ENCODE measurements at regions not wholly inside any gene's neighbourhood (a gene's known extent, or its start where the extent isn't known, plus 50 kb on each side); places are given as distances from the start of the nearest gene placed in this dataset.
"Not testable (repeated sequence)": the region's sequence is repeated elsewhere in the genome, so short reads cannot be mapped to it uniquely, and the experiment has no call there.

- H3K9me3 ChIP-seq (ENCODE audit: control insufficient read depth in 1 of 2, low read length in 2 of 2); intact Hi-C loops (cut with micrococcal nuclease); H3K4me3 ChIP-seq (ENCODE audit: low read length in 2 of 2); H3K36me3 ChIP-seq (ENCODE audit: insufficient read depth, low read length); CTCF ChIA-PET (ENCODE audit: partially characterized antibody); H3K4me1 ChIP-seq (ENCODE audit: insufficient read depth, low read length); H3K4me3 Mint-ChIP-seq; POLR2A ChIA-PET (ENCODE audit: partially characterized antibody); H3K36me3 Mint-ChIP-seq; H3K27me3 ChIP-seq (ENCODE audit: insufficient read depth, low read length); DNase-seq; H3K27me3 Mint-ChIP-seq; H3K27ac ChIP-seq (ENCODE audit: low read depth, low read length); H3K4me1 Mint-ChIP-seq; H3K27ac Mint-ChIP-seq: not testable (repeated sequence)
- H3K9me3 Mint-ChIP-seq = peaks cover 0 to 21% (median 7%) of the 10 kb centered on the region in 8 donors
These were observed 446.0 kb upstream of the ADAMTS9 start for GRCh38 chr3:65133752-65134151.

DNA sequence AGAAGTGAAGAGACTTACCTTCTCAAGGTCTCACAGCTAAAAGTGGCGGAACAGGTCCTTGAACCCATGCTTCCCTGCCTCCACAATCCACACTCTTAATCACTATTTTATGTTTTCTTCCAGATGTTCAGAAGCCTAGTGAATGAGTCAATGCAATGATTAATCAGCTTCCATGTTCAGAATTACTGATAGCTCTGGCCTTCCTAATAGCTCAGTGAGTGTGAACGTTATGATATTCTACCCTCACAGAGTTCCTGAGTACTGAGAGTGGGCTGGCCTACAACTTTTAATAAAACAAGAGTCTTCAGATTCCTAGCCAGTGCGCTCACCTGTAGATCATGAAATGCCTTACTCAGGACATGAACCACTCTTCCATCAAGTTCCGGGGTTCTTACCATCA lies 443.0 kb upstream of the ADAMTS9 start:
- DNase-seq = no peak

GRCh38 chr3:65128346-65128745 lies 440.5 kb upstream of the ADAMTS9 start:
- H3K36me3 ChIP-seq (ENCODE audit: insufficient read depth, low read length) = no peaks in the 10 kb centered on the region
- Mint-ChIP-seq H3K36me3 (no peaks in the 10 kb centered on the region), H3K27ac (no peak overlapping the region), H3K9me3 (peaks cover 0 to 24% (median 6%) of the 10 kb centered on the region in 8 donors), H3K27me3 (no peaks in the 10 kb centered on the region), H3K4me3 (no peak overlapping the region), H3K4me1 (no peaks in the 10 kb centered on the region)
- no peaks in the 10 kb centered on the region for H3K4me1 ChIP-seq (ENCODE audit: insufficient read depth, low read length)
- no peaks in the 10 kb centered on the region for H3K27me3 ChIP-seq (ENCODE audit: insufficient read depth, low read length)
- ChIA-PET POLR2A (ENCODE audit: partially characterized antibody) (no interaction called here), CTCF (ENCODE audit: partially characterized antibody) (no interaction called here)
- H3K9me3 ChIP-seq (ENCODE audit: control insufficient read depth in 1 of 2, low read length in 2 of 2) = no peaks in the 10 kb centered on the region
- DNase-seq = no peak
- H3K4me3 ChIP-seq (ENCODE audit: low read length in 2 of 2) = no peak overlapping the region
- intact Hi-C loops (cut with micrococcal nuclease) = no loop called here
- H3K27ac ChIP-seq (ENCODE audit: low read depth, low read length) = no peak overlapping the region

More for the DNA sequence above, 443.0 kb upstream of the ADAMTS9 start:
- intact Hi-C loops (cut with micrococcal nuclease) = no loop called here
- Histone ChIP-seq H3K27me3 (ENCODE audit: insufficient read depth, low read length) (no peaks in the 10 kb centered on the region), H3K27ac (ENCODE audit: low read depth, low read length) (no peak overlapping the region), H3K4me1 (ENCODE audit: insufficient read depth, low read length) (no peaks in the 10 kb centered on the region), H3K36me3 (ENCODE audit: insufficient read depth, low read length) (no peaks in the 10 kb centered on the region), H3K9me3 (ENCODE audit: control insufficient read depth in 1 of 2, low read length in 2 of 2) (no peaks in the 10 kb centered on the region), H3K4me3 (ENCODE audit: low read length in 2 of 2) (no peak overlapping the region)
- H3K9me3 Mint-ChIP-seq = peaks cover 0 to 23% (median 5%) of the 10 kb centered on the region in 8 donors
- H3K27me3 Mint-ChIP-seq = no peaks in the 10 kb centered on the region
- H3K4me1 Mint-ChIP-seq = no peaks in the 10 kb centered on the region
- H3K27ac Mint-ChIP-seq = no peak overlapping the region
- no peak overlapping the region for H3K4me3 Mint-ChIP-seq
- ChIA-PET CTCF (ENCODE audit: partially characterized antibody) (no interaction called here), POLR2A (ENCODE audit: partially characterized antibody) (no interaction called here)
- no peaks in the 10 kb centered on the region for H3K36me3 Mint-ChIP-seq

DNA sequence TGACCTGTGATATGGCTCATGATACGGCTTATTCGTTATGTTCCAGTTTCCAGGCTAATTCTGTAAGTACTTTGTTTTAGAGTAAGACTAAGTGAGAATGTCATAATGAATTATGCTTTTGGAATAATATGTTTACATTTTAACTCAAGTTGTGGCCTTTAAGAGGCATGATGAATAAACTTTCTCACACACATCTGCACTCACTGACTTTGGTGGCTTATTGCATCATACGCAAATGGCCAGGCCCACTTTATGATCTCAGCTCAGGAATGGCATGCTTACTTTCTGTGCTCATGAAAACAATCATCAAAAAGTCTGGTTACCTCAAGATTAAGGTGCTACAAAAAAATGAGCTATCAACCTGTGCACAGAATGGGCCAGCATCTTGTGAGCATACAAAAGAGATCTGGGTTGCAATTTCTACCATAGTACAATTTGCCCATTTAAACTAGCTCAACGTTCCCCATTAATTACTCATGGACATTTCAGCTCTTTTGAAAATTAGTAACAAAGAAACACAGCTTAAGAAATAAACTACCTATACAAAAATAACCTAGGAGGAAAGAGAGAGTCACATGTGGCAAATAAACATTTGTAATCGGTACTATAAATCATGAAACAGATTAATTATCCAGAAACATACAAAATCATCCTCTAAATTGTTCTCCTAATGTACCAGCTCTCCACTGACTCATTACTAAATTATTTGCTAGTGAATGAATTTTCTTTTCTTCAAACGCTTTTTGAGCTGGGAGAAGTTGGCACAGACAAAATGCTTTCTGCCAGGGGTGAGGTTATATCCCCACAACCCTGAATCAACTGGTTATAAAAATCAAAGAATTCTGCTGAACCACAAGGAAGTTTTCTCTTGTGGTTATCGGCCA lies 439.0 kb upstream of the ADAMTS9 start:
- Mint-ChIP-seq H3K4me1 (no peaks in the 10 kb centered on the region), H3K36me3 (no peaks in the 10 kb centered on the region), H3K4me3 (no peak overlapping the region), H3K27me3 (no peaks in the 10 kb centered on the region), H3K27ac (no peak overlapping the region), H3K9me3 (peaks cover 0 to 28% (median 3%) of the 10 kb centered on the region in 8 donors)
- POLR2A ChIA-PET (ENCODE audit: partially characterized antibody) = no interaction called here
- Histone ChIP-seq H3K36me3 (ENCODE audit: insufficient read depth, low read length) (no peaks in the 10 kb centered on the region), H3K4me3 (ENCODE audit: low read length in 2 of 2) (no peak overlapping the region), H3K9me3 (ENCODE audit: control insufficient read depth in 1 of 2, low read length in 2 of 2) (no peaks in the 10 kb centered on the region), H3K27ac (ENCODE audit: low read depth, low read length) (no peak overlapping the region), H3K4me1 (ENCODE audit: insufficient read depth, low read length) (no peaks in the 10 kb centered on the region), H3K27me3 (ENCODE audit: insufficient read depth, low read length) (no peaks in the 10 kb centered on the region)
- DNase-seq = no peak
- intact Hi-C loops (cut with micrococcal nuclease) = no loop called here
- CTCF ChIA-PET (ENCODE audit: partially characterized antibody) = interaction anchor here (0.8 kb wide), 1 partner anchor 10 kb away, joined by 3 read pairs; no protein-coding TSS in a partner anchor

- H3K36me3 ChIP-seq (ENCODE audit: insufficient read depth, low read length); H3K27me3 Mint-ChIP-seq; POLR2A ChIA-PET (ENCODE audit: partially characterized antibody); H3K27ac ChIP-seq (ENCODE audit: low read depth, low read length); H3K9me3 ChIP-seq (ENCODE audit: control insufficient read depth in 1 of 2, low read length in 2 of 2); H3K4me1 Mint-ChIP-seq; H3K4me1 ChIP-seq (ENCODE audit: insufficient read depth, low read length); intact Hi-C loops (cut with micrococcal nuclease); H3K4me3 ChIP-seq (ENCODE audit: low read length in 2 of 2); CTCF ChIA-PET (ENCODE audit: partially characterized antibody); H3K27ac Mint-ChIP-seq; H3K4me3 Mint-ChIP-seq; H3K36me3 Mint-ChIP-seq; DNase-seq; H3K27me3 ChIP-seq (ENCODE audit: insufficient read depth, low read length): not testable (repeated sequence)
- H3K9me3 Mint-ChIP-seq = peaks cover 0 to 27% (median 14%) of the 10 kb centered on the region in 8 donors
These were observed 432.4 kb upstream of the ADAMTS9 start for GRCh38 chr3:65120156-65120555.

- Mint-ChIP-seq H3K4me3 (no peak overlapping the region), H3K27me3 (no peaks in the 10 kb centered on the region), H3K4me1 (no peaks in the 10 kb centered on the region), H3K9me3 (peaks cover 0 to 27% (median 15%) of the 10 kb centered on the region in 8 donors), H3K27ac (no peak overlapping the region), H3K36me3 (no peaks in the 10 kb centered on the region)
- no peaks in the 10 kb centered on the region for H3K4me1 ChIP-seq (ENCODE audit: insufficient read depth, low read length)
- H3K4me3 ChIP-seq (ENCODE audit: low read length in 2 of 2) = no peak overlapping the region
- ChIA-PET CTCF (ENCODE audit: partially characterized antibody) (no interaction called here), POLR2A (ENCODE audit: partially characterized antibody) (no interaction called here)
- H3K9me3 ChIP-seq (ENCODE audit: control insufficient read depth in 1 of 2, low read length in 2 of 2) = no peaks in the 10 kb centered on the region
- intact Hi-C loops (cut with micrococcal nuclease) = no loop called here
- no peak overlapping the region for H3K27ac ChIP-seq (ENCODE audit: low read depth, low read length)
- H3K36me3 ChIP-seq (ENCODE audit: insufficient read depth, low read length) = no peaks in the 10 kb centered on the region
- H3K27me3 ChIP-seq (ENCODE audit: insufficient read depth, low read length) = no peaks in the 10 kb centered on the region
- no peak for DNase-seq
These were observed 431.2 kb upstream of the ADAMTS9 start for GRCh38 chr3:65118912-65119499.

- peaks cover 0 to 18% (median 6%) of the 10 kb centered on the region in 8 donors for H3K9me3 Mint-ChIP-seq
- ChIA-PET CTCF (ENCODE audit: partially characterized antibody) (no interaction called here), POLR2A (ENCODE audit: partially characterized antibody) (no interaction called here)
- no peak for DNase-seq
- H3K36me3 Mint-ChIP-seq = no peaks in the 10 kb centered on the region
- Histone ChIP-seq H3K4me1 (ENCODE audit: insufficient read depth, low read length) (no peaks in the 10 kb centered on the region), H3K27me3 (ENCODE audit: insufficient read depth, low read length) (no peaks in the 10 kb centered on the region), H3K27ac (ENCODE audit: low read depth, low read length) (no peak overlapping the region), H3K9me3 (ENCODE audit: control insufficient read depth in 1 of 2, low read length in 2 of 2) (no peaks in the 10 kb centered on the region), H3K36me3 (ENCODE audit: insufficient read depth, low read length) (no peaks in the 10 kb centered on the region), H3K4me3 (ENCODE audit: low read length in 2 of 2) (no peak overlapping the region)
- no peak overlapping the region for H3K4me3 Mint-ChIP-seq
- no peak overlapping the region for H3K27ac Mint-ChIP-seq
- intact Hi-C loops (cut with micrococcal nuclease) = no loop called here
- no peaks in the 10 kb centered on the region for H3K27me3 Mint-ChIP-seq
- no peaks in the 10 kb centered on the region for H3K4me1 Mint-ChIP-seq
These were observed 426.2 kb upstream of the ADAMTS9 start for GRCh38 chr3:65114041-65114440.

Data from CD4-positive, alpha-beta memory T cell (primary cell).